BE2C (cell line): ENCODE measurements at regions not wholly inside any gene's neighbourhood (a gene's known extent, or its start where the extent isn't known, plus 50 kb on each side); places are given as distances from the start of the nearest gene placed in this dataset.

Experiments used
- DNase-seq: peaks from one replicate; pipeline ENCODE4 v3.0.0-alpha.2; 2020
- H3K27me3 ChIP-seq: fragments of 250-450 bp; sonication (Bioruptor Pico); 2 replicates; pipeline ENCODE4 v1.5.1; 2020; ENCODE audit warnings: mild to moderate bottlenecking
- H3K36me3 ChIP-seq: fragments of 250-450 bp; sonication (Bioruptor Pico); 2 replicates; pipeline ENCODE4 v1.5.1; 2020; ENCODE audit warnings: mild to moderate bottlenecking
- H3K4me1 ChIP-seq: fragments of 250-450 bp; sonication (Bioruptor Pico); 2 replicates; pipeline ENCODE4 v1.5.1; 2020
- H3K4me3 ChIP-seq: 2 replicates; pipeline ENCODE4 v1.5.1; 2011; ENCODE audit warnings: low read depth, low read length
- H3K9me3 ChIP-seq: fragments of 250-450 bp; sonication (Bioruptor Pico); 2 replicates; pipeline ENCODE4 v1.5.1; 2020
- TF ChIP-seq, protein P1 (sequence below): IDR thresholded peaks from 2 replicates; pipeline ENCODE4 v1.5.1; 2012; ENCODE audit warnings: mild to moderate bottlenecking, low read depth, low read length

- DNase-seq: no peak
- no peak overlapping the region for H3K4me3 ChIP-seq
- H3K4me1 ChIP-seq: no peaks in the 10 kb centered on the region
- H3K9me3 ChIP-seq: no peaks in the 10 kb centered on the region
- TF ChIP-seq, protein P1, sequence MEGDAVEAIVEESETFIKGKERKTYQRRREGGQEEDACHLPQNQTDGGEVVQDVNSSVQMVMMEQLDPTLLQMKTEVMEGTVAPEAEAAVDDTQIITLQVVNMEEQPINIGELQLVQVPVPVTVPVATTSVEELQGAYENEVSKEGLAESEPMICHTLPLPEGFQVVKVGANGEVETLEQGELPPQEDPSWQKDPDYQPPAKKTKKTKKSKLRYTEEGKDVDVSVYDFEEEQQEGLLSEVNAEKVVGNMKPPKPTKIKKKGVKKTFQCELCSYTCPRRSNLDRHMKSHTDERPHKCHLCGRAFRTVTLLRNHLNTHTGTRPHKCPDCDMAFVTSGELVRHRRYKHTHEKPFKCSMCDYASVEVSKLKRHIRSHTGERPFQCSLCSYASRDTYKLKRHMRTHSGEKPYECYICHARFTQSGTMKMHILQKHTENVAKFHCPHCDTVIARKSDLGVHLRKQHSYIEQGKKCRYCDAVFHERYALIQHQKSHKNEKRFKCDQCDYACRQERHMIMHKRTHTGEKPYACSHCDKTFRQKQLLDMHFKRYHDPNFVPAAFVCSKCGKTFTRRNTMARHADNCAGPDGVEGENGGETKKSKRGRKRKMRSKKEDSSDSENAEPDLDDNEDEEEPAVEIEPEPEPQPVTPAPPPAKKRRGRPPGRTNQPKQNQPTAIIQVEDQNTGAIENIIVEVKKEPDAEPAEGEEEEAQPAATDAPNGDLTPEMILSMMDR: no peak
- no peaks in the 10 kb centered on the region for H3K27me3 ChIP-seq
- H3K36me3 ChIP-seq: no peaks in the 10 kb centered on the region
Measured at GRCh38 chr22:47437636-47438035, 675.2 kb downstream of the TBC1D22A start.

GRCh38 chr22:47437110-47437509, 674.7 kb downstream of the TBC1D22A start:
- TF ChIP-seq, protein P1: no peak
- DNase-seq: no peak
- H3K27me3 ChIP-seq: no peaks in the 10 kb centered on the region
- H3K9me3 ChIP-seq: no peaks in the 10 kb centered on the region
- H3K4me1 ChIP-seq: no peaks in the 10 kb centered on the region
- H3K4me3 ChIP-seq: no peak overlapping the region
- no peaks in the 10 kb centered on the region for H3K36me3 ChIP-seq

- Histone ChIP-seq H3K4me3 (no peak overlapping the region), H3K36me3 (no peaks in the 10 kb centered on the region), H3K4me1 (no peaks in the 10 kb centered on the region), H3K27me3 (no peaks in the 10 kb centered on the region), H3K9me3 (no peaks in the 10 kb centered on the region)
- no peak for DNase-seq
- TF ChIP-seq, protein P1: no peak
Measured at GRCh38 chr22:47435826-47436225, 673.4 kb downstream of the TBC1D22A start.

DNA sequence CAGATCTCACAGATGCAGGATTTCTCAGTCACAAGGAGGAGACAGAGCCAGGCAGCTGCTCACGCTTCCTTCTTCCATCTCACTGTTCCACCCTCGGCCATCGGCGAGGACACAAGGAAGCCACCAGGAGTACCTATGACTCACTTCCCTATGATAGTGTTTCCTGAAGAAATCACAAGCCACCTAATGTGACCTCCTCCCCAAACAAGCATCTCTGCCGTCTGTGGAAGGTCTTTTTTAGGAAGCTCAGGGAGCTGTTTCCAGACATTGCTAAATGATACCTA, 672.7 kb downstream of the TBC1D22A start:
- Histone ChIP-seq H3K36me3 (no peaks in the 10 kb centered on the region), H3K9me3 (no peaks in the 10 kb centered on the region), H3K27me3 (no peaks in the 10 kb centered on the region), H3K4me1 (no peaks in the 10 kb centered on the region), H3K4me3 (no peak overlapping the region)
- TF ChIP-seq, protein P1: no peak
- no peak for DNase-seq

- TF ChIP-seq, protein P1: no peak
- no peak overlapping the region for H3K4me3 ChIP-seq
- no peaks in the 10 kb centered on the region for H3K4me1 ChIP-seq
- no peaks in the 10 kb centered on the region for H3K36me3 ChIP-seq
- no peaks in the 10 kb centered on the region for H3K9me3 ChIP-seq
- DNase-seq: no peak
- H3K27me3 ChIP-seq: no peaks in the 10 kb centered on the region
Measured at GRCh38 chr22:47434336-47435203, 672.1 kb downstream of the TBC1D22A start.

DNA sequence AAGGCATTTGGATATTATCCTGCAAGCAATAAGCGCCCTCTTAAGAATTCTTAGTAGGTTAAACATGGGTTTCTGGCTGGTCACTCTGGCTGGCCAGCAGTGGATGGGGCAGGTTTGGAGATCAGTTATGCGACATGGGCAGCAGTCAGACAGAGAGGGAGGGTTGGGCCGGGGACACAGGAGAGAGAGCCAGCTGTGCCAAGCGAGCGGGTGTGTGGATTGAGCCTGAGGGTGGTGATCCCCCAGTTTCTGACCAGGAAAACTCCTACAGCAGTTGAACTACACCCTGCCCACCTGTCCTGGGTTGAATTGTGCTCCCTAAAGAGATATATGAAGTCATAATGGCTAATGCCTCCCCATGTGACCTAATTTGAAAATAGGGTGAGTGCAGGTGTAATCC, 671.2 kb downstream of the TBC1D22A start:
- Histone ChIP-seq H3K4me3 (no peak overlapping the region), H3K9me3 (no peaks in the 10 kb centered on the region)
- TF ChIP-seq, protein P1: no peak

More for the DNA sequence above, 671.2 kb downstream of the TBC1D22A start:
- Histone ChIP-seq H3K4me1 (no peaks in the 10 kb centered on the region), H3K27me3 (no peaks in the 10 kb centered on the region), H3K36me3 (no peaks in the 10 kb centered on the region)
- no peak for DNase-seq
